Chondrocyte (in vitro differentiated cells): ENCODE measurements at regions not wholly inside any gene's neighbourhood (a gene's known extent, or its start where the extent isn't known, plus 50 kb on each side); places are given as distances from the start of the nearest gene placed in this dataset.

Source experiments
- DNase-seq: peaks from one replicate; pipeline ENCODE4 v3.0.0; 2021; ENCODE audit warnings: mixed read lengths, low spot score
- H3K27ac Mint-ChIP-seq: one replicate; pipeline ENCODE4 v1.8.0; 2021; ENCODE audit warnings: mild to moderate bottlenecking, moderate library complexity, mixed read lengths; ENCODE audit not compliant: unreplicated experiment
- H3K27me3 Mint-ChIP-seq: 2 replicates; pipeline ENCODE4 v1.8.0; 2021; ENCODE audit warnings: low read depth, mixed read lengths
- H3K36me3 Mint-ChIP-seq: 2 replicates; pipeline ENCODE4 v1.8.0; 2021; ENCODE audit warnings: low read depth, mixed read lengths
- H3K4me1 Mint-ChIP-seq: 2 replicates; pipeline ENCODE4 v1.8.0; 2021; ENCODE audit warnings: low read depth, mild to moderate bottlenecking, mixed read lengths
- H3K4me3 Mint-ChIP-seq: one replicate; pipeline ENCODE4 v1.8.0; 2021; ENCODE audit warnings: mild to moderate bottlenecking, moderate library complexity, mixed read lengths; ENCODE audit not compliant: unreplicated experiment
- H3K9me3 Mint-ChIP-seq: 2 replicates; pipeline ENCODE4 v1.8.0; 2021; ENCODE audit warnings: low read depth, mixed read lengths
- CTCF ChIP-seq: fragments of 200-600 bp; sonication (generic); IDR thresholded peaks from 2 replicates; pipeline ENCODE4 v1.5.0; 2021; ENCODE audit warnings: antibody characterized with exemption, mild to moderate bottlenecking, moderate library complexity

DNA sequence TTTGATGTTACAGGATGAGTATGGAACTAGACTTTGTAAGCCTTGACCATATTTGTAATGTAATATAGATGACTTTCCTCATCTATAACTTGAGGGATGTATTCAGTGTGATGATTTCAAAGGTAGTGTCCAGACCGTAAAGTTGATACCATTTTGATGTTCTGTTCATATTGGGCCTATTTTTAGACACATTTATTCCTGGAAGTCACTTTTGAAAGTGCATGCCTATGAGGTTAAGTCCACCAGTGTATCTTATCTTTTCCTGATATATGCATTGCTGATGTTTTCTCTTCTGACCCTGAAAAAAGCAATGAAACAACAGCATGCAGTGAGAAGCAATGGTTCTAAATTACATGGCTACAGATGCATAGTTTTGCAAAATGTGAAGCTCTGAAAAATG lies 244.7 kb upstream of the PDGFD start:
- Mint-ChIP-seq H3K36me3 (no peaks in the 10 kb centered on the region), H3K4me1 (no peaks in the 10 kb centered on the region), H3K9me3 (no peaks in the 10 kb centered on the region), H3K27me3 (no peaks in the 10 kb centered on the region), H3K27ac (no peak overlapping the region), H3K4me3 (no peak overlapping the region)
- DNase-seq: no peak
- no peak for TF ChIP-seq CTCF

DNA sequence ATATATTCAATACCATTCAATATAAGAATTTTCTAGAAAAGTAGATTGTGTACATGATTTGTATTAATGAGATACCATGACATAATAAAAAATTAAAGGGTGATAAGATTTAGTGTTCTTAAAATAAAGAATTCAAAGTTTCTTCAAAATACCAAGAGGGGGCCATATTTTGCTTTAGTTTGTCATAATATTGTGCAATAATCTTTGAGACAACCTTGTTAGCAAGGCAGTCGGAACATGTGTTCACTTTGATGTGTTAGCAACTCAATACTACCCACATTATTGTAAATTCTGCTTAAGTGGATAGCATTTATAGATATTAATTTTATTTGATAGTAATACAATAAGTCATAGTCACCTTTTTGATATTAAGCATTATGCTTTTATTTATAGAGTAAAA lies 241.3 kb upstream of the PDGFD start:
- Mint-ChIP-seq H3K4me3 (no peak overlapping the region), H3K36me3 (no peaks in the 10 kb centered on the region), H3K4me1 (no peaks in the 10 kb centered on the region), H3K9me3 (no peaks in the 10 kb centered on the region), H3K27ac (no peak overlapping the region), H3K27me3 (no peaks in the 10 kb centered on the region)
- DNase-seq: no peak
- no peak for TF ChIP-seq CTCF

- no peak for TF ChIP-seq CTCF
- no peaks in the 10 kb centered on the region for H3K36me3 Mint-ChIP-seq
- no peaks in the 10 kb centered on the region for H3K9me3 Mint-ChIP-seq
- H3K27ac Mint-ChIP-seq: no peak overlapping the region
- no peak overlapping the region for H3K4me3 Mint-ChIP-seq
- DNase-seq: no peak
- H3K4me1 Mint-ChIP-seq: no peaks in the 10 kb centered on the region
- no peaks in the 10 kb centered on the region for H3K27me3 Mint-ChIP-seq
Observed at GRCh38 chr11:104404231-104405175, 240.6 kb upstream of the PDGFD start.

DNA sequence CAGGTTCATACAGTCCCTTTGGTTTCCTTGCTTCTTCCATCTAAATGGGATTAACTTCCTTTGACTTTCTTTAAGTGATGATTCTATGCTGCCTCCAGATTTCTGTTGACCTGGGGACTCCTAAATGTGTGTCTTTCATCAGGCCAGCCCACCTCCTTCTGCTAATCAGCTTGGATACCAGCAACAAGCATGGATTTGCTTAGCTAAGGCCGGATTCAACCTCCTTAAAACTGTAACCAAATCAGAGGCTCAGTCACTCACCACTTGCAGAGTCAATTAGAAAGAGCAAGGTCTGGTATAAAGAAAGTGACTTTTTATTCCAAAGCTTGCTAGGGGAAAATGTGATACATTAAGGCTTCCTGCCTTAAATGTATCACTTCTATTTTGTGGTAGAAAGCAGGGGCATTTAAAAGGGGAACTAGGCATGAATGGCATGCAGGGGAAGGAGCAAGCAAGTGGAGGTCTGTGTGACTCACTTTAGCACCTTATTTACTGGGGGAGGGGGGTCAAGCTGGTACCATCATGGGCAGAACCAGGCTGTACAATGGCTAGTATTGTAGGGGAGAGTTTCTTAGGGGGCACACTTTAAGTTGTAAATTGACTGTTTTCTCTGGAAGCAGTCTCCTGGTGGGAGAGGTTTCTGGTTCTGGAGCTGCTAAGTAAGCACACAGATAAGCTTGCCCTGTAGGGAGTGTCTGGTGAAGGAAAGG lies 239.0 kb upstream of the PDGFD start:
- no peak for TF ChIP-seq CTCF
- Mint-ChIP-seq H3K4me3 (no peak overlapping the region), H3K36me3 (no peaks in the 10 kb centered on the region), H3K27me3 (no peaks in the 10 kb centered on the region), H3K4me1 (no peaks in the 10 kb centered on the region), H3K9me3 (no peaks in the 10 kb centered on the region), H3K27ac (no peak overlapping the region)
- DNase-seq: no peak

DNA sequence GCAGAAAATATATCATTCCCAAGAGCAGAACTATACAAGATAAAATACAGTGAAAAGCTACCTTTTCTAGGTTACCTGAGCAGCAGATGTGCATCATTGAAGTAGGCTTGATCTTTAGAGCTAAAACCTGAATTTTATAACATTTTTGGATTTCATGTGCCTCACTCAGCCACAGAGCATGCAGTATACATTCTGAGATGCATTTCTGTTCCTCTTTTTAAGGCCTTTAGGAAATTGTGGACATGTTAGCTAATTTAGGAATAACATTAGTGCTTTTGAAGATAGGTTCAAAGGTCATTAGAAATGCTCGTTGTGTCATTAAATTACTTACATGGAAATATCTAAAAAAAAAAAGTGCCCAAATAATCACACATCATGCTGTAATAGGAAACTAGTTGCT lies 230.6 kb upstream of the PDGFD start:
- Mint-ChIP-seq H3K4me3 (no peak overlapping the region), H3K36me3 (no peaks in the 10 kb centered on the region), H3K9me3 (no peaks in the 10 kb centered on the region), H3K4me1 (peaks cover 9% of the 10 kb centered on the region), H3K27me3 (no peaks in the 10 kb centered on the region), H3K27ac (no peak overlapping the region)
- no peak for DNase-seq
- TF ChIP-seq CTCF: no peak
